Thoracic aorta (tissue), 2 donors: ENCODE measurements at regions not wholly inside any gene's neighbourhood (a gene's known extent, or its start where the extent isn't known, plus 50 kb on each side); places are given as distances from the start of the nearest gene placed in this dataset.

Experiments used
- ATAC-seq: fragments of 150-250 bp; one replicate; pipeline ENCODE4 v1.8.0; 2017; ENCODE audit warnings: low read depth; ENCODE audit not compliant: insufficient number of reproducible peaks, low FRiP score
- DNase-seq: peaks from one replicate; pipeline ENCODE4 v3.0.0-alpha.2; 2020; ENCODE audit warnings: low spot score
- H3K27ac ChIP-seq, 2 donors: fragments of 200-600 bp; sonication (generic); 1 replicate in 1 of 2; 2 replicates in 1 of 2; pipeline ENCODE4 v1.5.1; 2016; ENCODE audit warnings: mild to moderate bottlenecking in 2 of 2, moderate library complexity in 2 of 2
- H3K27me3 ChIP-seq: fragments of 200-600 bp; sonication (generic); replicated peaks from 2 replicates; pipeline ENCODE4 v1.6.0; 2016; ENCODE audit warnings: mild to moderate bottlenecking; ENCODE audit not compliant: insufficient read depth
- H3K36me3 ChIP-seq: fragments of 200-600 bp; sonication (generic); one replicate; pipeline ENCODE4 v1.5.1; 2016
- H3K4me1 ChIP-seq, 2 donors: fragments of 200-600 bp; sonication (generic); 1 replicate in 1 of 2; 2 replicates in 1 of 2; pipeline versions ENCODE4 v1.5.1 to v1.6.0; 2016; ENCODE audit warnings: low read depth in 2 of 2, mild to moderate bottlenecking in 1 of 2; ENCODE audit not compliant: control insufficient read depth in 1 of 2
- H3K4me3 ChIP-seq: fragments of 200-600 bp; sonication (generic); 2 replicates; pipeline ENCODE4 v1.5.1; 2016; ENCODE audit warnings: mild to moderate bottlenecking
- H3K9me3 ChIP-seq: fragments of 200-600 bp; sonication (generic); 2 replicates; pipeline ENCODE4 v1.5.1; 2016
- CTCF ChIP-seq: fragments of 200-600 bp; sonication (generic); IDR thresholded peaks from one replicate; pipeline ENCODE4 v1.5.1; 2019; ENCODE audit warnings: antibody characterized with exemption

GRCh38 chr2:57397550-57398360 lies 648.9 kb upstream of the VRK2 start:
- ATAC-seq (no peak), DNase-seq (no peak)
- Histone ChIP-seq H3K4me3 (no peak overlapping the region), H3K27ac (no peak overlapping the region), H3K27me3 (no peaks in the 10 kb centered on the region), H3K9me3 (no peaks in the 10 kb centered on the region), H3K36me3 (no peaks in the 10 kb centered on the region), H3K4me1 (no peaks in the 10 kb centered on the region)
- TF ChIP-seq CTCF = no peak

GRCh38 chr2:57399057-57399456 lies 647.5 kb upstream of the VRK2 start:
- DNase-seq = no peak
- no peak for TF ChIP-seq CTCF
- no peaks in the 10 kb centered on the region for H3K36me3 ChIP-seq
- ATAC-seq = no peak
- H3K4me3 ChIP-seq = no peak overlapping the region
- H3K4me1 ChIP-seq = no peaks in the 10 kb centered on the region
- no peaks in the 10 kb centered on the region for H3K9me3 ChIP-seq
- H3K27ac ChIP-seq = no peak overlapping the region
- H3K27me3 ChIP-seq = no peaks in the 10 kb centered on the region

GRCh38 chr2:57402096-57402495 lies 644.5 kb upstream of the VRK2 start:
- no peak overlapping the region for H3K27ac ChIP-seq
- H3K9me3 ChIP-seq = no peaks in the 10 kb centered on the region
- ATAC-seq (no peak), DNase-seq (no peak)
- H3K4me3 ChIP-seq = no peak overlapping the region
- H3K36me3 ChIP-seq = no peaks in the 10 kb centered on the region
- no peaks in the 10 kb centered on the region for H3K4me1 ChIP-seq
- no peaks in the 10 kb centered on the region for H3K27me3 ChIP-seq
- no peak for TF ChIP-seq CTCF

- Histone ChIP-seq H3K4me1 (no peaks in the 10 kb centered on the region), H3K36me3 (no peaks in the 10 kb centered on the region), H3K27ac (no peak overlapping the region), H3K27me3 (no peaks in the 10 kb centered on the region), H3K9me3 (no peaks in the 10 kb centered on the region), H3K4me3 (no peak overlapping the region)
- DNase-seq (no peak), ATAC-seq (no peak)
- no peak for TF ChIP-seq CTCF
Observed at GRCh38 chr2:57402755-57403154, 643.9 kb upstream of the VRK2 start.

GRCh38 chr2:57407772-57408201 lies 638.8 kb upstream of the VRK2 start:
- TF ChIP-seq CTCF = no peak
- no peaks in the 10 kb centered on the region for H3K4me1 ChIP-seq
- H3K36me3 ChIP-seq = no peaks in the 10 kb centered on the region
- DNase-seq (no peak), ATAC-seq (no peak)
- no peak overlapping the region for H3K4me3 ChIP-seq
- H3K9me3 ChIP-seq = no peaks in the 10 kb centered on the region
- no peaks in the 10 kb centered on the region for H3K27me3 ChIP-seq
- H3K27ac ChIP-seq = no peak overlapping the region
